Fibroblast of mammary gland (primary cell): ENCODE measurements at regions not wholly inside any gene's neighbourhood (a gene's known extent, or its start where the extent isn't known, plus 50 kb on each side); places are given as distances from the start of the nearest gene placed in this dataset.
"Not testable (repeated sequence)": the region's sequence is repeated elsewhere in the genome, so short reads cannot be mapped to it uniquely, and the experiment has no call there.

Experiments used
- DNase-seq: peaks from one replicate; pipeline ENCODE4 v3.0.0-alpha.2; 2010; ENCODE audit warnings: low read depth
- H3K4me3 ChIP-seq: 2 replicates; pipeline ENCODE4 v1.5.1; 2011; ENCODE audit warnings: low read depth, mild to moderate bottlenecking, low read length, moderate library complexity; ENCODE audit not compliant: control insufficient read depth
- TF ChIP-seq, protein P1 (sequence below): conservative IDR thresholded peaks from 2 replicates; pipeline ENCODE4 v1.5.1; 2011; ENCODE audit warnings: low read depth, low read length, inconsistent platforms; ENCODE audit not compliant: control insufficient read depth, insufficient read depth

DNA sequence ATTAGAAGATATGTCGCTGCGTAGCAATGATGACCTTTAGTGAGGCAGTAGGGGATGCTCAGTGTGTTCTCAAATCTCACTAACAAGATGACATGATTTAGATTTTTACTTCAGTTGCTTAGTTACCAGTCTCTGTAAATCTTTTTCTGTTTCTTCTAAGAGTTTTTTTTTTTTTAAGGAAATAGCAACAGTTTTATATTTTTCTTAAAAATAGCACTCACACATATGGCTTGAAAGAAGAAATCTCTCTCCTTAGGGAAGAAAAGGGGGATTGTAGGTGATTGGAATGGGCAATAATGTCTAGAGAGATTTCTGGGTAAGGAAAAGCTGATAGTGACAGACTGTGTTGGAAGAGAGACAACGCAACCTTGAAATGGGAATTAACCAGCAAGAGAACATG, 524.6 kb upstream of the ARPP21 start:
- DNase-seq: no peak
- H3K4me3 ChIP-seq: no peak overlapping the region
- TF ChIP-seq, protein P1, sequence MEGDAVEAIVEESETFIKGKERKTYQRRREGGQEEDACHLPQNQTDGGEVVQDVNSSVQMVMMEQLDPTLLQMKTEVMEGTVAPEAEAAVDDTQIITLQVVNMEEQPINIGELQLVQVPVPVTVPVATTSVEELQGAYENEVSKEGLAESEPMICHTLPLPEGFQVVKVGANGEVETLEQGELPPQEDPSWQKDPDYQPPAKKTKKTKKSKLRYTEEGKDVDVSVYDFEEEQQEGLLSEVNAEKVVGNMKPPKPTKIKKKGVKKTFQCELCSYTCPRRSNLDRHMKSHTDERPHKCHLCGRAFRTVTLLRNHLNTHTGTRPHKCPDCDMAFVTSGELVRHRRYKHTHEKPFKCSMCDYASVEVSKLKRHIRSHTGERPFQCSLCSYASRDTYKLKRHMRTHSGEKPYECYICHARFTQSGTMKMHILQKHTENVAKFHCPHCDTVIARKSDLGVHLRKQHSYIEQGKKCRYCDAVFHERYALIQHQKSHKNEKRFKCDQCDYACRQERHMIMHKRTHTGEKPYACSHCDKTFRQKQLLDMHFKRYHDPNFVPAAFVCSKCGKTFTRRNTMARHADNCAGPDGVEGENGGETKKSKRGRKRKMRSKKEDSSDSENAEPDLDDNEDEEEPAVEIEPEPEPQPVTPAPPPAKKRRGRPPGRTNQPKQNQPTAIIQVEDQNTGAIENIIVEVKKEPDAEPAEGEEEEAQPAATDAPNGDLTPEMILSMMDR: no peak

DNA sequence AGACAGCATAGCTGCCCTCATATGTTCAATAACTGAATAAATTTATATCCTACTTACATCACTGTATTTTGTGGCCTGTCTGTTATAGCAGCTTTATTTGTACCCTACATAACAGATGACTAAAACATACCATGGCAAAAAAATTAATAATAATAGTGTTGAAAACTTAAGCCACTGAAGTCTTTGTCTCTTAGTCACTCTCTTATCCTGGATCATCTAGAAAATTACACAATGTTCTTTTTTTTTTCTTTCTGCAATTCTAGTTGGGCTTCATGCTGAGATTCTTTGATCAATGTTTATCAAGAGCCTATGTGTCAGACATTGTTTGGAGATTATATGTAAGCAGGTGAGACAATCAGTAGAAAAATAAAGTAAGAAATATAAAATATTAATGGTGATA, 519.3 kb upstream of the ARPP21 start:
- no peak for DNase-seq
- H3K4me3 ChIP-seq: no peak overlapping the region
- TF ChIP-seq, protein P1: no peak

DNA sequence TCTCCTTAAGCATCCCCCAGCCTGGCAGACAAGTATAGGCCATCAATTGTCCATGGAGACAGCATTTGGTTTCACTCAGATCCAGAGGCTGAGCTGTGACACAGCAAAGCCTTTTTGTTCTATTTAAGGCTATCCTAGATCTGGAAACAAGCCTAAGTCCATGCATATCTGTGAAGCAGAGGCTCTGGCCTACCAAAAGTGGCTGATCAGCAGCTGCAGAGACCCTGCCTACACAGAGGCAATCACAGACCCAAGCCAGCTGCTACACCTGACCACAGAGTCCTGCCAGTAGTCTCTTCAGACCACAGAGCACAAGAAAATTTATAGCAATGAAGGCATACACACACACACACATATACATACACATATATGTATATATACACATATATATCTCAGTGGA, 501.7 kb upstream of the ARPP21 start:
- TF ChIP-seq, protein P1: no peak
- no peak overlapping the region for H3K4me3 ChIP-seq
- no peak for DNase-seq

DNA sequence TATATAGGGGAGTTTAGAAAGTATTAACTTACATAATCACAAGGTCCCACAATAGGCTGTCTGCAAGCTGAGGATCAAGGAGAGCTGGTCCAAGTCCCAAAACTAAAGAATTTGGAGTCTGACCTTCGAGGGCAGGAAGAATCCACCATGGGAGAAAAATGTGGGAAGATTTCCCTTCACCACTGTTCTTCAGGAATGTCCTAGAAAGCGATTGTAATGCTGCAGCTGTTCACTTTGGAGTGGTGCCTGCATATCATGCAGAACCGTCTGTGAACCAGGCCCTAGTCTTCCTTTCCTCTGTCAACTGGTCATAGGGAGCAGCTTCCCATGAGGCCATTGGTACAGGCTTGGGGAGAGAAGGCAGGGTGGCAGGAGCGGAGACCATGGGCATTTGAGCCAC, 497.9 kb upstream of the ARPP21 start:
- no peak overlapping the region for H3K4me3 ChIP-seq
- no peak for DNase-seq
- TF ChIP-seq, protein P1: no peak

DNA sequence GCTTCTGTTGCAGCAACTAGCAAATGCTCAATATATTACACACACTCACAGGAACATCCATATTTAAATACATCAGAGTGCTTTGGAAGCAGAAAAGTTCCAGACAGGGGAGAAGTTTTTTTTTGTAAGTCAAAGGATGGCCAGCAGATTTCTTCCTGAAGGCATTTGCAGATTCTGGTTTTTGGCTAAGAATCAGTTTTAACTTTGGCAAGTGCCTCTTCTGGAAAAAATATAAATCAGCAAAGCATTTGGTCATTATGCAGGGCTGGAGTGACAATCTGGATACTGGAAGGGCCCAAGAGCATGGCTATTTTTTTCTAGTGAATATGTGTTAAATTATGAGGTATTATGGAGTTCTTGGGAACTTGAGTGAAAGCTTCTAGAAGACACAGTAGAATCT, 495.3 kb upstream of the ARPP21 start:
- TF ChIP-seq, protein P1: no peak
- H3K4me3 ChIP-seq: no peak overlapping the region
- DNase-seq: no peak

DNA sequence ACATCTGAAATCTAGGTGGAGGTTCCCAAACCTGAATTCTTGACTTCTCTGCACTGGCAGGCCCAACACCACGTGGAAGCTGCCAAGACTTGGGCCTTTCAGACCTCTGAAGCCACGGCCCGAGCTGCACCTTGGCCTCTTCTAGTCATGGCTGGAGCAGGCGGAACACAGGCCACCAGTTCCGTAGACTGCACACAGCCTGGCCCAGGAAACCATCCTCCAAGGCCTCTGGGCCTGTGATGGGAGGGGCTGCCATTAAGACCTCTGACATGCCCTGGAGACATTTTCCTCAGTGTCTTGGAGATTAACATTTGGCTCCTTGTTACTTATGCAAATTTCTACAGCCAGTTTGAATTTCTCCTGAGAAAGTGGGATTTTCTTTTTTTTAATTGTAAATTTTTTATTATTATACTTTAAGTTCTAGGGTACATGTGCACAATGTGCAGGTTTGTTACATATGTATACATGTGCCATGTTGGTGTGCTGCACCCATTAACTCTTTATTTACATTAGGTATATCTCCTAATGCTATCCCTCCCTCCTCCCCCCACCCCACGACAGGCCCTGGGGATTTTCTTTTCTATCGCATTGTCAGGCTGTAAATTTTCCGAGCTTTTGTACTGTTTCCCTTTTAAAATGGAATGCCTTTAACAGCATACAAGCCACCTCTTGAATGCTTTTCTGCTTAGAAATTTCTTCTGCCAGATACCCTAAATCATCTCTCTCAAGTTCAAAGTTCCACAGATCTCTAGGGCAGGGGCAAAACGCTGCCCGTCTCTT, 492.9 kb upstream of the ARPP21 start:
- DNase-seq, H3K4me3 ChIP-seq: not testable (repeated sequence)

DNA sequence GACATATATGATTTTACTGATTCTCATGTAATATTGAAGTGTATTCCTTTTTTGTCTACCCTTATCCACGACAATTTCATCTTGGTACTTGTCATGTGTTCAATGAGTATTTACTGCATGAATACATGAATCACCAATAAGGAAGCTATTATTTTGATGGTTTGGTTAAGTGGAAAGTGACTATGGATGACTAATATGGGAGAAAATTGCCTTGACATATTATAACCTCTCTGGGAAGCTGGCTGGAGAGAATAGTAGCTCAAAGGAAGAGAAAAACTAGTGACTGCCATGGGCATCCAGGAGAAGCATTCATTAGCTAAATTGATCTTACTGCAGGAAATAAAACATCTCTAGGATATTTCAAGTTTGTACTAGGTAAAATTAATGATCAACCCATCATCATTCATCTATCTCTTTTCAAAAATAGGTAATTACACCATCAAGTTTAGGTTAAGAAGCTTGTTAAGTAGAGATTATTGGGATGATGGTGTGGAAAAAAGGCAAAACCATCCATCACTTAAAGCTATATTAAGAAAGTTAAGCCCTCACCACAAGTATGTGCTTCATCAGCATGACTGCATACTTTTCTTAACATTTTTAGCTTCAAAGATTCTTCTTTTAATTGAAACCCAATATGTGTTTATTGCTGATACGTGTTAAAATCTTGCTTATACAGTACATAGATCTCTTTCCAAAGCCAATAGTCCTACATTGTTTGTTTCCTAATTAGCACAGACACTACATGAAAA, 455.2 kb upstream of the ARPP21 start:
- H3K4me3 ChIP-seq: no peak overlapping the region
- TF ChIP-seq, protein P1: no peak
- peak; percentile 6 for DNase-seq
